ENCODE measurements at regions not wholly inside any gene's neighbourhood (a gene's known extent, or its start where the extent isn't known, plus 50 kb on each side); places are given as distances from the start of the nearest gene placed in this dataset.
"Not testable (repeated sequence)": the region's sequence is repeated elsewhere in the genome, so short reads cannot be mapped to it uniquely, and the experiment has no call there.

DNA sequence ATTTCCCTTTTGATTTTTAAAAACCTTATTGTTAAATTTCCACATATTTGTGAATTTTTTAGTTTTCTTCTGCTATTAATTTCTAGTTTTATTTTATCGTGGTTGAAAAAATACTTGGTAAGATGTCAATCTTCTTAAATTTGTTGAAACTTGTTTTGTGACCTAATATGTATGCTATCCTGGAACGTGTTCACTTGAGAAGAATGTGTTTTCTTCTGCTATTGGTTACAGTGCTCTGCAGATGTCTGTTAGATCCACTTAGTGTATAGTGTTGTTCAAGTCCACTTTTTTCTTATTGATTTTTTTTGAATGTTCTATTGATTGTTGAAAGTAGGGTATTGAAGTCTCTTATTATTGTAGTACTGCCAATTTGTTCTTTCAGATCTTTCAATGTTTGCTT is 116.5 kb upstream of the NETO1 start:
- TF ChIP-seq, protein P1, sequence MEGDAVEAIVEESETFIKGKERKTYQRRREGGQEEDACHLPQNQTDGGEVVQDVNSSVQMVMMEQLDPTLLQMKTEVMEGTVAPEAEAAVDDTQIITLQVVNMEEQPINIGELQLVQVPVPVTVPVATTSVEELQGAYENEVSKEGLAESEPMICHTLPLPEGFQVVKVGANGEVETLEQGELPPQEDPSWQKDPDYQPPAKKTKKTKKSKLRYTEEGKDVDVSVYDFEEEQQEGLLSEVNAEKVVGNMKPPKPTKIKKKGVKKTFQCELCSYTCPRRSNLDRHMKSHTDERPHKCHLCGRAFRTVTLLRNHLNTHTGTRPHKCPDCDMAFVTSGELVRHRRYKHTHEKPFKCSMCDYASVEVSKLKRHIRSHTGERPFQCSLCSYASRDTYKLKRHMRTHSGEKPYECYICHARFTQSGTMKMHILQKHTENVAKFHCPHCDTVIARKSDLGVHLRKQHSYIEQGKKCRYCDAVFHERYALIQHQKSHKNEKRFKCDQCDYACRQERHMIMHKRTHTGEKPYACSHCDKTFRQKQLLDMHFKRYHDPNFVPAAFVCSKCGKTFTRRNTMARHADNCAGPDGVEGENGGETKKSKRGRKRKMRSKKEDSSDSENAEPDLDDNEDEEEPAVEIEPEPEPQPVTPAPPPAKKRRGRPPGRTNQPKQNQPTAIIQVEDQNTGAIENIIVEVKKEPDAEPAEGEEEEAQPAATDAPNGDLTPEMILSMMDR (conservative IDR thresholded peaks at IDR 0.05; ENCODE audit: low read depth, low read length), result no peak
- TF ChIP-seq EZH2 (IDR thresholded peaks at IDR 0.05; ENCODE audit: borderline replicate concordance, low read depth, low read length, poor library complexity, severe bottlenecking), result no peak
- Histone ChIP-seq H3K36me3 (ENCODE audit: insufficient read depth, low read length, poor library complexity, severe bottlenecking) (no peaks in the 10 kb centered on the region), H3K27me3 (replicated peaks; ENCODE audit: insufficient read depth, low read depth, low read length, poor library complexity) (no peaks in the 10 kb centered on the region), H3K4me1 (ENCODE audit: insufficient read depth, low read length, poor library complexity, severe bottlenecking) (no peaks in the 10 kb centered on the region), H3K9me3 (ENCODE audit: low read depth, low read length, poor library complexity, severe bottlenecking) (peaks cover 8% of the 10 kb centered on the region), H3K4me3 (ENCODE audit: low read depth, low read length, poor library complexity, severe bottlenecking) (no peak overlapping the region), H3K27ac (ENCODE audit: low read depth, low read length, poor library complexity, severe bottlenecking) (no peak overlapping the region)
- intact Hi-C loops (cut with micrococcal nuclease; ENCODE audit: unreplicated experiment), result no loop called here
- no peak for DNase-seq (ENCODE audit: low spot score)
- no TSS peak for BruUV-seq (replicated peaks)
- CTCF ChIA-PET, result no interaction called here
- POLR2A ChIA-PET (ENCODE audit: low non-redundant PET), result no interaction called here

DNA sequence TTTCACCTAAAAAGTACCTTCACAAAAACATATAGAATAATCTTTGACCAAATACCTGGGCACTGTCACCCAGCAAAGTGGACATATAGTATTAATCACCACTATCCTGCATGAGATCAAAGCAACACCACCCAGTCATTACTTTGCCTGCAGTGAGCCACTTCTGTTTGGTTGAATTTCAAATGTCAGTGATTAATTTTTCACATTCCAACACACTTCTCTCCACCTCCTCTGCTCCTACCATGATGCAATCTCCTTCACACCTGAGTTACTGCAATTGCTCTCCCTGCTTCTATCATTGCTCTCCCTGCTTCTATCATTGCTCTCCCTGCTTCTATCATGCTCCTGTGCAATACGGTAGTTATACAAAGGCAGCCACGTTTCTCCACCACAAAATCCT is 106.1 kb upstream of the NETO1 start:
- Histone ChIP-seq H3K4me1 (ENCODE audit: insufficient read depth, low read length, poor library complexity, severe bottlenecking) (no peaks in the 10 kb centered on the region), H3K9me3 (ENCODE audit: low read depth, low read length, poor library complexity, severe bottlenecking) (peaks cover 6% of the 10 kb centered on the region), H3K27me3 (replicated peaks; ENCODE audit: insufficient read depth, low read depth, low read length, poor library complexity) (no peaks in the 10 kb centered on the region), H3K4me3 (ENCODE audit: low read depth, low read length, poor library complexity, severe bottlenecking) (no peak overlapping the region), H3K27ac (ENCODE audit: low read depth, low read length, poor library complexity, severe bottlenecking) (no peak overlapping the region), H3K36me3 (ENCODE audit: insufficient read depth, low read length, poor library complexity, severe bottlenecking) (no peaks in the 10 kb centered on the region)
- intact Hi-C loops (cut with micrococcal nuclease; ENCODE audit: unreplicated experiment), result no loop called here
- ChIA-PET CTCF (no interaction called here), POLR2A (ENCODE audit: low non-redundant PET) (no interaction called here)
- TF ChIP-seq EZH2 (IDR thresholded peaks at IDR 0.05; ENCODE audit: borderline replicate concordance, low read depth, low read length, poor library complexity, severe bottlenecking), result no peak
- TF ChIP-seq, protein P1 (conservative IDR thresholded peaks at IDR 0.05; ENCODE audit: low read depth, low read length), result no peak
- no peak for DNase-seq (ENCODE audit: low spot score)
- no TSS peak for BruUV-seq (replicated peaks)

DNA sequence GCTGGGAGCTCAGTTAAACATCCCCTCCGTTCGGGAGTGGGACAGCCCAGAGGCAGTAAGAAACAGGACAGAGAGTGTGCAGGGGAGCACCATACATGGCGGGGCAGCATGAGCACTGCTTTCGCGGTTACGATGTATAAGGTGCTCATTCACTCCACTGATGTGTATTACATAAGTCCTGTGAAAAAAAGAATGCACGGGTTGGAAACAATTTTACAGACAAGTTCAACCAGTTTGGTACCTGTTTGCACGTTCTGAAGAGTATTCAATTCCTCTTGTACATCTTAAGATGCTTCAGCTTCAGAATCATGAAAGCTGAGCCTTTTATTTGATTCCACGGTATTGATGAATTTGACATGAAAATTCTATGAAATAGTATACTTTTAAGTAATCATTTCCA is 97.8 kb upstream of the NETO1 start:
- DNase-seq (ENCODE audit: low spot score), result no peak
- Histone ChIP-seq H3K36me3 (ENCODE audit: insufficient read depth, low read length, poor library complexity, severe bottlenecking) (no peaks in the 10 kb centered on the region), H3K27ac (ENCODE audit: low read depth, low read length, poor library complexity, severe bottlenecking) (no peak overlapping the region), H3K9me3 (ENCODE audit: low read depth, low read length, poor library complexity, severe bottlenecking) (no peaks in the 10 kb centered on the region), H3K27me3 (replicated peaks; ENCODE audit: insufficient read depth, low read depth, low read length, poor library complexity) (no peaks in the 10 kb centered on the region), H3K4me3 (ENCODE audit: low read depth, low read length, poor library complexity, severe bottlenecking) (no peak overlapping the region), H3K4me1 (ENCODE audit: insufficient read depth, low read length, poor library complexity, severe bottlenecking) (no peaks in the 10 kb centered on the region)
- no TSS peak for BruUV-seq (replicated peaks)
- intact Hi-C loops (cut with micrococcal nuclease; ENCODE audit: unreplicated experiment), result no loop called here
- ChIA-PET CTCF (no interaction called here), POLR2A (ENCODE audit: low non-redundant PET) (no interaction called here)
- TF ChIP-seq, protein P1 (conservative IDR thresholded peaks at IDR 0.05; ENCODE audit: low read depth, low read length), result no peak
- TF ChIP-seq EZH2 (IDR thresholded peaks at IDR 0.05; ENCODE audit: borderline replicate concordance, low read depth, low read length, poor library complexity, severe bottlenecking), result no peak

DNA sequence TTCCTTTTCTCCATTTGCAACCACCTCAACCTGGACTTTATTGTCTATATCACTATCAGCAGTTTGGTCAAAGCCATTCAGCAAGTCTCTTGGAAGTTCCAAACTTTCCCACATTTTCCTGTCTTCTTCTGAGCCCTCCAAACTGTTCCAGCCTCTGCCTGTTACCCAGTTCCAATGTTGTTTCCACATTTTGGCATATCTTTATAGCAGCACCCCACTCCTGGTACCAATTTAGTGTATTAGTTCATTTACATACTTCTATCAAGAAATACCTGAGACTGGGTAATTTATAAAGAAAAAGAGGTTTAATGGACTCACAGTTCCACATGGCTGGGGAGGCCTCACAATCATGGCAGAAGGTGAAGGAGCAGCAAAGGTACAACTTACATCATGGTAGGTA is 90.4 kb upstream of the NETO1 start:
- H3K27ac ChIP-seq (ENCODE audit: low read depth, low read length, poor library complexity, severe bottlenecking); intact Hi-C loops (cut with micrococcal nuclease; ENCODE audit: unreplicated experiment); H3K36me3 ChIP-seq (ENCODE audit: insufficient read depth, low read length, poor library complexity, severe bottlenecking); DNase-seq (ENCODE audit: low spot score); H3K4me3 ChIP-seq (ENCODE audit: low read depth, low read length, poor library complexity, severe bottlenecking); H3K27me3 ChIP-seq (replicated peaks; ENCODE audit: insufficient read depth, low read depth, low read length, poor library complexity); BruUV-seq (replicated peaks); H3K4me1 ChIP-seq (ENCODE audit: insufficient read depth, low read length, poor library complexity, severe bottlenecking); CTCF ChIA-PET; POLR2A ChIA-PET (ENCODE audit: low non-redundant PET): not testable (repeated sequence)
- H3K9me3 ChIP-seq (ENCODE audit: low read depth, low read length, poor library complexity, severe bottlenecking), result peaks cover 14% of the 10 kb centered on the region

Measured in A673 (cell line).